Erythroblast (primary cell): ENCODE measurements at regions not wholly inside any gene's neighbourhood (a gene's known extent, or its start where the extent isn't known, plus 50 kb on each side); places are given as distances from the start of the nearest gene placed in this dataset.
"Not testable (repeated sequence)": the region's sequence is repeated elsewhere in the genome, so short reads cannot be mapped to it uniquely, and the experiment has no call there.

Experiments used
- GATA1 ChIP-seq: IDR thresholded peaks from 2 replicates; pipeline ENCODE4 v1.6.1; 2011; ENCODE audit warnings: low read depth, mild to moderate bottlenecking, control low read depth, low read length, moderate library complexity
- POLR2A ChIP-seq: IDR thresholded peaks from 2 replicates; pipeline ENCODE4 v1.6.1; 2011; ENCODE audit warnings: mild to moderate bottlenecking, low read length

GRCh38 chr5:143517824-143518223 lies 114.3 kb upstream of the NR3C1 start:
- TF ChIP-seq POLR2A, GATA1: not testable (repeated sequence)
